ENCODE measurements at regions not wholly inside any gene's neighbourhood (a gene's known extent, or its start where the extent isn't known, plus 50 kb on each side); places are given as distances from the start of the nearest gene placed in this dataset.

- TF ChIP-seq CTCF (IDR thresholded peaks at IDR 0.05) = no peak
- TF ChIP-seq EZH2 (IDR thresholded peaks at IDR 0.05; ENCODE audit: borderline replicate concordance, insufficient read depth, low read depth, low read length, poor library complexity, severe bottlenecking) = no peak
These were observed 974.2 kb upstream of the TMEM132C start for GRCh38 chr12:127292736-127293135.

All from B cell (primary cell).